ENCODE measurements at regions not wholly inside any gene's neighbourhood (a gene's known extent, or its start where the extent isn't known, plus 50 kb on each side); places are given as distances from the start of the nearest gene placed in this dataset.

DNA sequence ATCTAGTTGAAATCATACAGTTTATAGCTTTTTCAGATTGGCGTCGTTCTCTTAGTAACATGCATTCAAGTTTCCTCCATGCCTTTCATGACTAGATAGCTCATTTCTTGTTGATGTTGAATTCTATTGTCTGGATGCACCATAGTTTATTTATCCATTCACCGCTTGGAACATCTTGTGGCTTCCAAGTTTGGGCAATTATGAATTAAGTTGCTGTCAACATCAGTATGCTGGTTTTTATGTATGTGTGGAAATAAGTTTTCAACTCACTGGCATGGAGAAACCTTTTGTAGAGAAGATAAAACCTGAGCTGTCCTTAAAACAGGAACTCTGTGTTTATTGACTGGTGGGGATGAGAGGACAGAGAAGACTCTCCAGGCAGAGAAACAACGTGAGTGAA lies 248.0 kb downstream of the CDC5L start:
- no peak overlapping the region for H3K9ac ChIP-seq (ENCODE audit: low read depth, low read length, poor library complexity, severe bottlenecking)
- no peak overlapping the region for H3K4me2 ChIP-seq (ENCODE audit: low read depth, low read length, poor library complexity, severe bottlenecking)
- H3K4me1 ChIP-seq (ENCODE audit: insufficient read depth, low read length, poor library complexity, severe bottlenecking), result no peaks in the 10 kb centered on the region
- no peak overlapping the region for H2AFZ ChIP-seq (ENCODE audit: low read length)
- TF ChIP-seq EZH2phosphoT487 (IDR thresholded peaks at IDR 0.05; ENCODE audit: borderline replicate concordance), result no peak
- TF ChIP-seq, protein P1, sequence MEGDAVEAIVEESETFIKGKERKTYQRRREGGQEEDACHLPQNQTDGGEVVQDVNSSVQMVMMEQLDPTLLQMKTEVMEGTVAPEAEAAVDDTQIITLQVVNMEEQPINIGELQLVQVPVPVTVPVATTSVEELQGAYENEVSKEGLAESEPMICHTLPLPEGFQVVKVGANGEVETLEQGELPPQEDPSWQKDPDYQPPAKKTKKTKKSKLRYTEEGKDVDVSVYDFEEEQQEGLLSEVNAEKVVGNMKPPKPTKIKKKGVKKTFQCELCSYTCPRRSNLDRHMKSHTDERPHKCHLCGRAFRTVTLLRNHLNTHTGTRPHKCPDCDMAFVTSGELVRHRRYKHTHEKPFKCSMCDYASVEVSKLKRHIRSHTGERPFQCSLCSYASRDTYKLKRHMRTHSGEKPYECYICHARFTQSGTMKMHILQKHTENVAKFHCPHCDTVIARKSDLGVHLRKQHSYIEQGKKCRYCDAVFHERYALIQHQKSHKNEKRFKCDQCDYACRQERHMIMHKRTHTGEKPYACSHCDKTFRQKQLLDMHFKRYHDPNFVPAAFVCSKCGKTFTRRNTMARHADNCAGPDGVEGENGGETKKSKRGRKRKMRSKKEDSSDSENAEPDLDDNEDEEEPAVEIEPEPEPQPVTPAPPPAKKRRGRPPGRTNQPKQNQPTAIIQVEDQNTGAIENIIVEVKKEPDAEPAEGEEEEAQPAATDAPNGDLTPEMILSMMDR (conservative IDR thresholded peaks at IDR 0.05; ENCODE audit: low read length), result no peak
- no peaks in the 10 kb centered on the region for H3K79me2 ChIP-seq (ENCODE audit: insufficient read depth, low read length)
- H3K9me3 ChIP-seq (ENCODE audit: insufficient read depth, low read depth, low read length), result no peaks in the 10 kb centered on the region
- no peaks in the 10 kb centered on the region for H3K27me3 ChIP-seq (ENCODE audit: insufficient read depth, low read length, poor library complexity, severe bottlenecking)
- no peaks in the 10 kb centered on the region for H3K9me2 ChIP-seq (replicated peaks; ENCODE audit: low read depth, low read length)
- no peak overlapping the region for H3K4me3 ChIP-seq (ENCODE audit: low read length, poor library complexity, severe bottlenecking)
- H3F3A ChIP-seq (ENCODE audit: low read depth), result no peaks in the 10 kb centered on the region
- no peaks in the 10 kb centered on the region for H3K36me3 ChIP-seq (ENCODE audit: insufficient read depth, low read length)
- H4K20me1 ChIP-seq (ENCODE audit: insufficient read depth, low read length, poor library complexity, severe bottlenecking), result no peaks in the 10 kb centered on the region

DNA sequence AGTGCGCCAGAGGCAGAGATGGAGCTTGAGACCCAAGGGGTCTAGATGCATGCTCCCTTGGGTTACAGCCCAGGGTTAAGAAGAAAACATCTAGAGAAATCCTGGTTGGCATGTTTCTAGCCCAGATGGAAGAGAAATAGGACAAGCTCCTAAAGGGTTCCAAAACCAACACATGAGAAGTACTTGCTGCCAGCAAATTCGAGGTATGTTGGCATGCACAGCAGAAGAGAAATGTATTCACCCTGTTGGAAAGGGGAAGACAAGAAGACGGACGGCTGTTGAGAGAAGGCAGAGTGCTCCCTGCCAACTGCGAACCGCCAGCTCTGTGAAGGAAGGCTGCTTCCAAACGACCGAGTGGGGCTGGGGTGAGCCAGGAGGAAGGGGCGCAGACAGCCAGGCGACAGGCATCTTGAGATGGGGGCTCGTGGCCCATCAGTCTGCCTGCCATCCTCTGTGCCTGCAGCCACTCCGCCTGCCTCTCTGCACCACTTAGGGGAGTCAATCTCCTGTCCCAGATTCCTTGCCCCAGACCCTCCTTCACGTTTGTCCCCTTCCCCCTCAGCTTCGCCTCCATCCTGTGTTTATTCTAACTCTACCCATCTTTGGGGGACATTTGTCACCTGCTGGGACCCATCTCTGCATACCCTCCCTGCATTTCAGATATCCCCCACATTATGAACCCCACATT lies 249.2 kb downstream of the CDC5L start:
- Histone ChIP-seq H3K27me3 (ENCODE audit: insufficient read depth, low read length, poor library complexity, severe bottlenecking) (no peaks in the 10 kb centered on the region), H3K36me3 (ENCODE audit: insufficient read depth, low read length) (no peaks in the 10 kb centered on the region), H3K4me2 (ENCODE audit: low read depth, low read length, poor library complexity, severe bottlenecking) (no peak overlapping the region), H3K9me2 (replicated peaks; ENCODE audit: low read depth, low read length) (no peaks in the 10 kb centered on the region), H3K9me3 (ENCODE audit: insufficient read depth, low read depth, low read length) (no peaks in the 10 kb centered on the region), H3F3A (ENCODE audit: low read depth) (no peaks in the 10 kb centered on the region), H3K9ac (ENCODE audit: low read depth, low read length, poor library complexity, severe bottlenecking) (no peak overlapping the region), H3K79me2 (ENCODE audit: insufficient read depth, low read length) (no peaks in the 10 kb centered on the region), H3K4me1 (ENCODE audit: insufficient read depth, low read length, poor library complexity, severe bottlenecking) (no peaks in the 10 kb centered on the region), H3K4me3 (ENCODE audit: low read length, poor library complexity, severe bottlenecking) (no peak overlapping the region), H2AFZ (ENCODE audit: low read length) (no peak overlapping the region), H4K20me1 (ENCODE audit: insufficient read depth, low read length, poor library complexity, severe bottlenecking) (no peaks in the 10 kb centered on the region)
- TF ChIP-seq, protein P1 (conservative IDR thresholded peaks at IDR 0.05; ENCODE audit: low read length), result no peak
- TF ChIP-seq EZH2phosphoT487 (IDR thresholded peaks at IDR 0.05; ENCODE audit: borderline replicate concordance), result no peak

DNA sequence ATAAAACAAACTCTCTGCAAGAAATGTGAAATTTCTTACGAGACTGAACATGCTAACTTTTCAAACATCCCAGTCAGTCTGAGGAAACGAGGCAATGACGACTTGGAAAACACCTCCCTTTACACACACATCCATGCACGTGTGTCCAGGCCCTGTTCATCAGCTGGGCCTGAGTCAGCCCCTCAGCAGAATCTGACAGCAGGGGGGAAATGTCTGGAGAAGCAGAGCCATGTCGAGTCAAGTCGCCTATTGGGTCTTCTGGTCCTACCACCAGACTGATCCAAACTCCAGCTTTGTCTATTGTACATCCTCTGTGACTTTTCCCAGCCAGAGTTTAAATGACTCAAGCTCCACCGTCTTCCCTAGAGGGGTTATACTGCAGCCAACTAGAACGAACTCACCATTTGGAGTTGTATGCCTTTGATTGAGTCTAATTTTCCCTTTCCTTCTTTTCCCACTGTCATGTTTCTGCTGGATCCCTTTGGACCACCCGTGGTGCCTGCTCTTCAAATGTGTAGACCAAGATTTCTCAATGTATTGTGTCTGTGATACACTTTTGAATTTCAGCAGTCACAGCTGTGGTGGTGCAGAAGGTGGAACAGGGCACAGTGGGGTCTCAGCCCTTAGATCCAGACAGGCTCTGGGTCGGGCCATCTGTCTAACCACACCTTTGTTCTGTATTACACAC lies 254.0 kb downstream of the CDC5L start:
- no peaks in the 10 kb centered on the region for H3K79me2 ChIP-seq (ENCODE audit: insufficient read depth, low read length)

More for the DNA sequence above, 254.0 kb downstream of the CDC5L start:
- no peaks in the 10 kb centered on the region for H3K9me3 ChIP-seq (ENCODE audit: insufficient read depth, low read depth, low read length)
- no peaks in the 10 kb centered on the region for H3F3A ChIP-seq (ENCODE audit: low read depth)
- H3K36me3 ChIP-seq (ENCODE audit: insufficient read depth, low read length), result no peaks in the 10 kb centered on the region
- no peak overlapping the region for H3K4me3 ChIP-seq (ENCODE audit: low read length, poor library complexity, severe bottlenecking)
- no peak overlapping the region for H2AFZ ChIP-seq (ENCODE audit: low read length)
- H4K20me1 ChIP-seq (ENCODE audit: insufficient read depth, low read length, poor library complexity, severe bottlenecking), result no peaks in the 10 kb centered on the region
- no peaks in the 10 kb centered on the region for H3K9me2 ChIP-seq (replicated peaks; ENCODE audit: low read depth, low read length)
- no peak for TF ChIP-seq EZH2phosphoT487 (IDR thresholded peaks at IDR 0.05; ENCODE audit: borderline replicate concordance)
- TF ChIP-seq, protein P1 (conservative IDR thresholded peaks at IDR 0.05; ENCODE audit: low read length), result no peak
- no peaks in the 10 kb centered on the region for H3K27me3 ChIP-seq (ENCODE audit: insufficient read depth, low read length, poor library complexity, severe bottlenecking)
- H3K9ac ChIP-seq (ENCODE audit: low read depth, low read length, poor library complexity, severe bottlenecking), result no peak overlapping the region
- peaks cover 6% of the 10 kb centered on the region for H3K4me1 ChIP-seq (ENCODE audit: insufficient read depth, low read length, poor library complexity, severe bottlenecking)
- H3K4me2 ChIP-seq (ENCODE audit: low read depth, low read length, poor library complexity, severe bottlenecking), result no peak overlapping the region

Data from Loucy (cell line).